H1 (cell line): ENCODE measurements at regions not wholly inside any gene's neighbourhood (a gene's known extent, or its start where the extent isn't known, plus 50 kb on each side); places are given as distances from the start of the nearest gene placed in this dataset.

Source experiments
- CEBPB ChIP-seq: IDR thresholded peaks from 2 replicates; pipeline ENCODE4 v1.6.1; 2012; ENCODE audit warnings: low read depth, low read length
- CTCF ChIP-seq, 3 experiments: IDR thresholded peaks; 1 replicate in 2 of 3; 2 replicates in 1 of 3; pipeline versions ENCODE4 v1.5.1 to v1.6.1; 2011; ENCODE audit warnings: low read length in 3 of 3, mild to moderate bottlenecking in 3 of 3, inconsistent platforms in 2 of 3, low read depth in 1 of 3, moderate library complexity in 1 of 3; ENCODE audit not compliant: insufficient read depth in 1 of 3; ENCODE audit errors: control extremely low read depth in 1 of 3
- EGR1 ChIP-seq: IDR thresholded peaks from 2 replicates; pipeline ENCODE4 v1.6.1; 2011; ENCODE audit warnings: low read depth, low read length, borderline replicate concordance
- EP300 ChIP-seq, 2 experiments: IDR thresholded peaks; 1 replicate in 1 of 2; 2 replicates in 1 of 2; pipeline ENCODE4 v1.6.1; 2011 to 2012; ENCODE audit warnings: low read depth in 2 of 2, low read length in 2 of 2, mild to moderate bottlenecking in 2 of 2, borderline replicate concordance in 1 of 2, inconsistent platforms in 1 of 2, moderate library complexity in 1 of 2
- EZH2 ChIP-seq: fragments of 200-600 bp; sonication (generic); IDR thresholded peaks from 2 replicates; pipeline ENCODE4 v1.7.1; 2012; ENCODE audit warnings: low read depth, mild to moderate bottlenecking, moderate library complexity, low read length, inconsistent platforms; ENCODE audit not compliant: severe bottlenecking
- GTF2F1 ChIP-seq: IDR thresholded peaks from 2 replicates; pipeline ENCODE4 v1.6.1; 2012; ENCODE audit warnings: low read depth, low read length, improper control_type of control experiment, borderline replicate concordance
- JUND ChIP-seq: IDR thresholded peaks from 2 replicates; pipeline ENCODE4 v1.6.1; 2011; ENCODE audit warnings: mild to moderate bottlenecking, improper control_type of control experiment, low read length
- NANOG ChIP-seq: IDR thresholded peaks from 2 replicates; pipeline ENCODE4 v1.6.1; 2011; ENCODE audit warnings: low read length, low read depth, mild to moderate bottlenecking, inconsistent platforms; ENCODE audit not compliant: insufficient read depth, poor library complexity, severe bottlenecking
- POLR2A ChIP-seq, 2 experiments: IDR thresholded peaks; 1 replicate in 1 of 2; 2 replicates in 1 of 2; pipeline ENCODE4 v1.6.1; 2011; ENCODE audit warnings: low read depth in 2 of 2, low read length in 2 of 2, mild to moderate bottlenecking in 2 of 2; ENCODE audit errors: control extremely low read depth in 1 of 2
- RAD21 ChIP-seq, 2 experiments: IDR thresholded peaks in 1 of 2; conservative IDR thresholded peaks in 1 of 2; 2 replicates each; pipeline ENCODE4 v1.6.1; 2011; ENCODE audit warnings: low read depth in 2 of 2, low read length in 2 of 2, improper control_type of control experiment in 1 of 2, inconsistent platforms in 1 of 2, mild to moderate bottlenecking in 1 of 2, moderate library complexity in 1 of 2
- TAF1 ChIP-seq: IDR thresholded peaks from 2 replicates; pipeline ENCODE4 v1.6.1; 2011; ENCODE audit warnings: mild to moderate bottlenecking, low read depth, low read length
- USF2 ChIP-seq: IDR thresholded peaks from 2 replicates; pipeline ENCODE4 v1.6.1; 2011; ENCODE audit warnings: low read length, improper control_type of control experiment

- TF ChIP-seq GTF2F1 (no peak), NANOG (no peak), EP300 (IDR thresholded peaks at IDR 0.05; ENCODE audit: borderline replicate concordance in 1 of 2, low read depth in 2 of 2, low read length in 2 of 2) (no peak), JUND (no peak), CEBPB (no peak), POLR2A (IDR thresholded peaks at IDR 0.05; ENCODE audit: control extremely low read depth in 1 of 2, low read depth in 2 of 2, low read length in 2 of 2) (no peak), TAF1 (no peak), EGR1 (no peak), CTCF (IDR thresholded peaks at IDR 0.05; ENCODE audit: control extremely low read depth in 1 of 3, insufficient read depth in 1 of 3, low read depth in 1 of 3, low read length in 3 of 3) (no peak), USF2 (no peak), RAD21 (IDR thresholded peaks at IDR 0.05 in 1 of 2, conservative IDR thresholded peaks at IDR 0.05 in 1 of 2; ENCODE audit: low read depth in 2 of 2, low read length in 2 of 2) (no peak), EZH2 (no peak)
Measured at GRCh38 chr16:80123189-80123588, 417.6 kb upstream of the DYNLRB2 start.
